K562 (cell line): ENCODE measurements at regions not wholly inside any gene's neighbourhood (a gene's known extent, or its start where the extent isn't known, plus 50 kb on each side); places are given as distances from the start of the nearest gene placed in this dataset.
"Not testable (repeated sequence)": the region's sequence is repeated elsewhere in the genome, so short reads cannot be mapped to it uniquely, and the experiment has no call there.

Source experiments
- ATAC-seq: fragments of 200-7000 bp; cut with Tn5 transposase; 3 replicates; pipeline ENCODE4 v1.9.1; 2020; ENCODE audit warnings: moderate library complexity
- BruUV-seq: library from RNA; stranded (reverse); fragments of 400-500 nt; replicated peaks from 2 replicates; lab custom pipeline; 2021; lab: Mats Ljungman, UMichigan
- CTCF ChIA-PET: fragments of 300-600 bp; formaldehyde crosslinking; extraction: SDS; loops from one replicate; lab custom pipeline; 2021; ENCODE audit warnings: low intra/inter-chr PET ratio; lab: Yijun Ruan, JAX
- POLR2A ChIA-PET: fragments of 300-600, 350-650 bp; sonication (Branson Sonifier 250); formaldehyde crosslinking; extraction: SDS; loops from one replicate; lab custom pipeline; 2021; ENCODE audit warnings: antibody characterized with exemption, inconsistent platforms; lab: Yijun Ruan, JAX
- DNase-seq, 4 experiments: peaks; one replicate each; pipeline versions ENCODE4 v3.0.0 to v3.0.0-alpha.2; 2011 to 2018; ENCODE audit warnings: low spot score in 3 of 4, mixed read lengths in 3 of 4; ENCODE audit errors: extremely low read depth in 1 of 4
- FAIRE-seq: peaks from 2 replicates; lab custom pipeline; 2011; peaks lifted over from hg19 to GRCh38; lab: Jason Lieb, UNC
- H2AFZ ChIP-seq: 2 replicates; pipeline ENCODE4 v1.6.0; 2011; ENCODE audit warnings: low read depth, low read length, control low read depth, inconsistent platforms
- H3K27ac ChIP-seq: fragments of 200-600 bp; 3 replicates; pipeline ENCODE4 v1.8.0; 2011; ENCODE audit warnings: low read depth, mild to moderate bottlenecking, control low read depth, inconsistent platforms, low read length, moderate library complexity, mixed read lengths; ENCODE audit errors: extremely low read depth
- H3K27me3 ChIP-seq, 2 experiments: fragments of 300-600 bp in 1 of 2; 2 replicates in 1 of 2; 3 replicates in 1 of 2; pipeline versions ENCODE4 v1.6.0 to v1.8.0; 2011; ENCODE audit warnings: inconsistent platforms in 2 of 2, low read length in 2 of 2, mild to moderate bottlenecking in 1 of 2, mixed read lengths in 1 of 2, moderate library complexity in 1 of 2; ENCODE audit not compliant: control insufficient read depth in 2 of 2, insufficient read depth in 2 of 2
- H3K36me3 ChIP-seq: fragments of 300-600 bp; 3 replicates; pipeline ENCODE4 v1.8.0; 2011; ENCODE audit warnings: mild to moderate bottlenecking, low read length, inconsistent platforms; ENCODE audit not compliant: control insufficient read depth, insufficient read depth
- H3K4me1 ChIP-seq, 2 experiments: fragments of 200-600 bp in 1 of 2; replicated peaks in 1 of 2; 2 replicates in 1 of 2; 3 replicates in 1 of 2; pipeline versions ENCODE4 v1.5.1 to v1.8.0; 2011; ENCODE audit warnings: inconsistent platforms in 2 of 2, low read length in 2 of 2, mild to moderate bottlenecking in 1 of 2, mixed read lengths in 1 of 2, moderate library complexity in 1 of 2; ENCODE audit not compliant: control insufficient read depth in 2 of 2, insufficient read depth in 2 of 2
- H3K4me2 ChIP-seq: 2 replicates; pipeline ENCODE4 v1.6.1; 2011; ENCODE audit warnings: low read length, control low read depth, inconsistent platforms, mixed read lengths; ENCODE audit not compliant: insufficient read depth
- H3K4me3 ChIP-seq: fragments of 200-600 bp; sonication (generic), shearing (Covaris generic); 2 replicates; pipeline ENCODE4 v1.5.1; 2016; ENCODE audit warnings: control low read depth, inconsistent platforms
- H3K79me2 ChIP-seq: fragments of 200-600 bp; 3 replicates; pipeline ENCODE4 v1.8.0; 2011; ENCODE audit warnings: low read length, inconsistent platforms; ENCODE audit not compliant: control insufficient read depth, insufficient read depth
- H3K9ac ChIP-seq, 2 experiments: 2 replicates each; pipeline versions ENCODE4 v1.6.0 to v1.6.1; 2011; ENCODE audit warnings: low read depth in 2 of 2, low read length in 2 of 2, control low read depth in 1 of 2, inconsistent platforms in 1 of 2, mild to moderate bottlenecking in 1 of 2, mixed read lengths in 1 of 2; ENCODE audit not compliant: insufficient read depth in 1 of 2
- H3K9me1 ChIP-seq: one replicate; pipeline ENCODE4 v1.6.0; 2011; ENCODE audit warnings: inconsistent platforms, mild to moderate bottlenecking, low read length, moderate library complexity; ENCODE audit not compliant: control insufficient read depth, insufficient read depth
- H3K9me3 ChIP-seq: replicated peaks from 2 replicates; pipeline ENCODE4 v1.5.1; 2011; ENCODE audit warnings: low read depth, low read length, inconsistent platforms; ENCODE audit not compliant: control insufficient read depth, insufficient read depth
- H4K20me1 ChIP-seq: replicated peaks from 2 replicates; pipeline ENCODE4 v1.6.1; 2011; ENCODE audit warnings: low read length, inconsistent platforms, mixed read lengths; ENCODE audit not compliant: control insufficient read depth, insufficient read depth
- ARHGAP35 ChIP-seq: fragments of 450-650 bp; IDR thresholded peaks from 2 replicates; pipeline ENCODE4 v1.6.1; 2018; ENCODE audit not compliant: partially characterized antibody
- ATF2 ChIP-seq: sonication (generic); formaldehyde crosslinking; IDR thresholded peaks from 2 replicates; pipeline ENCODE4 v1.8.1; 2022; ENCODE audit warnings: missing genetic modification reagents
- BRD9 ChIP-seq: fragments of 450-650 bp; IDR thresholded peaks from 2 replicates; pipeline ENCODE4 v1.6.1; 2018; ENCODE audit warnings: low read depth; ENCODE audit not compliant: partially characterized antibody
- MLLT1 ChIP-seq, 2 experiments: fragments of 450-650 bp; IDR thresholded peaks; 2 replicates each; pipeline ENCODE4 v1.6.1; 2016
- MYBL2 ChIP-seq, 2 experiments: fragments of 450-650 bp in 1 of 2; sonication (generic) in 1 of 2; formaldehyde crosslinking in 1 of 2; IDR thresholded peaks; 2 replicates each; pipeline versions ENCODE4 v1.6.1 to v1.8.1; 2017 to 2022; ENCODE audit warnings: borderline replicate concordance in 1 of 2, inconsistent platforms in 1 of 2, low read depth in 1 of 2, mild to moderate bottlenecking in 1 of 2, missing genetic modification reagents in 1 of 2, moderate library complexity in 1 of 2
- NFRKB ChIP-seq: fragments of 450-650 bp; IDR thresholded peaks from 2 replicates; pipeline ENCODE4 v1.6.1; 2016; ENCODE audit warnings: low read depth
- PCBP1 ChIP-seq: fragments of 200-400 bp; formaldehyde crosslinking; IDR thresholded peaks from 2 replicates; pipeline ENCODE4 v1.6.1; 2018; ENCODE audit warnings: mild to moderate bottlenecking, low read depth, low read length; ENCODE audit not compliant: poor library complexity, severe bottlenecking
- PTRF ChIP-seq: fragments of 450-650 bp; IDR thresholded peaks from 2 replicates; pipeline ENCODE4 v1.6.1; 2016; ENCODE audit warnings: mild to moderate bottlenecking, missing genetic modification characterization, missing compliant biosample characterization
- RBM34 ChIP-seq: fragments of 200-400 bp; formaldehyde crosslinking; IDR thresholded peaks from 2 replicates; pipeline ENCODE4 v1.6.1; 2018; ENCODE audit warnings: low read length, borderline replicate concordance; ENCODE audit not compliant: insufficient read depth
- TFAM ChIP-seq: fragments of 250-450 bp; sonication (Bioruptor Pico); conservative IDR thresholded peaks from 2 replicates; pipeline ENCODE4 v1.5.0; 2021; ENCODE audit warnings: mild to moderate bottlenecking, moderate library complexity
- TRIM28 ChIP-seq: fragments of 450-650 bp; IDR thresholded peaks from 2 replicates; pipeline ENCODE4 v1.6.1; 2017
- ZNF696 ChIP-seq: fragments of 250-450 bp; sonication (Bioruptor Pico); conservative IDR thresholded peaks from 2 replicates; pipeline ENCODE4 v1.4.0; 2020; ENCODE audit warnings: mild to moderate bottlenecking, moderate library complexity
- WGBS: fragments of 100-300 bp; shearing (Covaris generic); methylation state at CpG from one replicate; pipeline ENCODE4 v1.1.6; 2016; ENCODE audit warnings: low coverage, mixed read lengths; ENCODE audit not compliant: insufficient coverage; ENCODE audit errors: missing lambda C conversion rate; 5-methylcytosine and 5-hydroxymethylcytosine counted together
- in situ Hi-C: fragments of 300-500 bp; cut with MboI; formaldehyde crosslinking; loops from 4 replicates; pipeline ENCODE4 v1.15.0; 2018; ENCODE audit warnings: inconsistent platforms, mixed read lengths
- intact Hi-C: fragments of 100-400 bp; cut with micrococcal nuclease; formaldehyde crosslinking; loops from 2 replicates; pipeline ENCODE4 v1.14.2; 2022

GRCh38 chr13:78117070-78117469, 198.4 kb upstream of the EDNRB start:
- H3K9me1 ChIP-seq, H3K4me3 ChIP-seq, DNase-seq, POLR2A ChIA-PET, H3K9ac ChIP-seq, in situ Hi-C loops, H2AFZ ChIP-seq, H3K9me3 ChIP-seq, H3K79me2 ChIP-seq, ATAC-seq, H3K4me1 ChIP-seq, H3K27me3 ChIP-seq, FAIRE-seq, H3K4me2 ChIP-seq, H3K36me3 ChIP-seq, intact Hi-C loops, H4K20me1 ChIP-seq, CTCF ChIA-PET, BruUV-seq, H3K27ac ChIP-seq: not testable (repeated sequence)
- WGBS, result 0% methylated on average over 2 of the region's 2 CpGs

GRCh38 chr13:78105656-78106055, 187.0 kb upstream of the EDNRB start:
- Histone ChIP-seq H3K4me1 (no peaks in the 10 kb centered on the region), H3K4me2 (no peak overlapping the region), H3K4me3 (no peak overlapping the region), H2AFZ (no peak overlapping the region), H3K36me3 (no peaks in the 10 kb centered on the region), H3K79me2 (no peaks in the 10 kb centered on the region), H3K9ac (no peak overlapping the region), H3K27ac (no peak overlapping the region), H3K27me3 (no peaks in the 10 kb centered on the region), H3K9me3 (no peaks in the 10 kb centered on the region), H3K9me1 (no peaks in the 10 kb centered on the region), H4K20me1 (no peaks in the 10 kb centered on the region)
- POLR2A ChIA-PET, result no interaction called here
- no TSS peak for BruUV-seq
- in situ Hi-C loops, result no loop called here
- CTCF ChIA-PET, result no interaction called here
- no peak for TF ChIP-seq MLLT1 (IDR thresholded peaks at IDR 0.05)
- no peak for TF ChIP-seq MYBL2 (IDR thresholded peaks at IDR 0.05; ENCODE audit: low read depth)
- no peak for TF ChIP-seq MYBL2 (CRISPR knock-in tag; IDR thresholded peaks at IDR 0.05; ENCODE audit: borderline replicate concordance)
- no peak for TF ChIP-seq ZNF696 (CRISPR knock-in tag)
- TF ChIP-seq BRD9, result no peak
- no peak for TF ChIP-seq RBM34
- no peak for TF ChIP-seq PTRF (tag)
- no peak for TF ChIP-seq TRIM28
- no peak for TF ChIP-seq TFAM
- no peak for TF ChIP-seq ARHGAP35
- no peak for TF ChIP-seq NFRKB
- TF ChIP-seq ATF2 (CRISPR knock-in tag), result no peak
- TF ChIP-seq PCBP1, result no peak
- DNase-seq (no peak), ATAC-seq (no peak), FAIRE-seq (no peak)
- intact Hi-C loops, result no loop called here
